OCI-LY7 (cell line): ENCODE measurements at regions not wholly inside any gene's neighbourhood (a gene's known extent, or its start where the extent isn't known, plus 50 kb on each side); places are given as distances from the start of the nearest gene placed in this dataset.

Experiments
- EZH2phosphoT487 ChIP-seq: fragments of 200-600 bp; sonication (generic); IDR thresholded peaks from 2 replicates; pipeline ENCODE4 v1.6.1; 2018; ENCODE audit warnings: low read depth, borderline replicate concordance, mild to moderate bottlenecking, mixed run types, antibody characterized with exemption, low read length, moderate library complexity, mixed read lengths
- TF ChIP-seq, protein P1 (sequence below): fragments of 200-600 bp; sonication (generic); conservative IDR thresholded peaks from 2 replicates; pipeline ENCODE4 v1.5.1; 2014; ENCODE audit warnings: mild to moderate bottlenecking, antibody characterized with exemption, low read length, moderate library complexity, mixed read lengths

DNA sequence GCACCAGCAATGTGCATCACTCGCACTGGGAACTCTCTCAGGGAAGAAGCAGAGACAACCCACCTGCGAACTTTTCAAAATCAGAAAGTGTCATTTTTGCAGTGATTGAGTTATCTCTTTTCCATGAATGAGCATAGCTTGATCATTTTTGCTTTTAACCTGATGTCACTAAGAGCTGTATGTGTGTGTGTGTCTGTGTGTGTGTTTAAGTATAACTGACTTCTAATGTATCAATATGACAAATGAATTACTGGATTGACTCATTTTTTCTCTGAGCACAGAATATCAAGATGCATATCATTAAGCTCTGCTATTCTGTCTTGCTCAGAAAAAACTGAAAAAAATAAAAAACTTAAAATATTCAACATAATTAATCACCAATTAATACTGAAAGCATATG is 548.9 kb upstream of the MARCKS start:
- TF ChIP-seq, protein P1, sequence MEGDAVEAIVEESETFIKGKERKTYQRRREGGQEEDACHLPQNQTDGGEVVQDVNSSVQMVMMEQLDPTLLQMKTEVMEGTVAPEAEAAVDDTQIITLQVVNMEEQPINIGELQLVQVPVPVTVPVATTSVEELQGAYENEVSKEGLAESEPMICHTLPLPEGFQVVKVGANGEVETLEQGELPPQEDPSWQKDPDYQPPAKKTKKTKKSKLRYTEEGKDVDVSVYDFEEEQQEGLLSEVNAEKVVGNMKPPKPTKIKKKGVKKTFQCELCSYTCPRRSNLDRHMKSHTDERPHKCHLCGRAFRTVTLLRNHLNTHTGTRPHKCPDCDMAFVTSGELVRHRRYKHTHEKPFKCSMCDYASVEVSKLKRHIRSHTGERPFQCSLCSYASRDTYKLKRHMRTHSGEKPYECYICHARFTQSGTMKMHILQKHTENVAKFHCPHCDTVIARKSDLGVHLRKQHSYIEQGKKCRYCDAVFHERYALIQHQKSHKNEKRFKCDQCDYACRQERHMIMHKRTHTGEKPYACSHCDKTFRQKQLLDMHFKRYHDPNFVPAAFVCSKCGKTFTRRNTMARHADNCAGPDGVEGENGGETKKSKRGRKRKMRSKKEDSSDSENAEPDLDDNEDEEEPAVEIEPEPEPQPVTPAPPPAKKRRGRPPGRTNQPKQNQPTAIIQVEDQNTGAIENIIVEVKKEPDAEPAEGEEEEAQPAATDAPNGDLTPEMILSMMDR, result no peak
- TF ChIP-seq EZH2phosphoT487, result no peak
